Subcutaneous abdominal adipose tissue (tissue), 5 donors: ENCODE measurements at regions not wholly inside any gene's neighbourhood (a gene's known extent, or its start where the extent isn't known, plus 50 kb on each side); places are given as distances from the start of the nearest gene placed in this dataset.
"Not testable (repeated sequence)": the region's sequence is repeated elsewhere in the genome, so short reads cannot be mapped to it uniquely, and the experiment has no call there.

Experiments used
- H3K27ac ChIP-seq: one replicate; pipeline ENCODE4 v1.7.0; 2013; ENCODE audit warnings: low read depth, mild to moderate bottlenecking, inconsistent platforms, low read length, moderate library complexity
- H3K27me3 ChIP-seq, 5 donors: one replicate each; pipeline ENCODE4 v1.7.0; 2013; ENCODE audit warnings: low read length in 5 of 5, inconsistent platforms in 1 of 5; ENCODE audit not compliant: control insufficient read depth in 5 of 5, insufficient read depth in 4 of 5
- H3K36me3 ChIP-seq, 5 donors: one replicate each; pipeline ENCODE4 v1.7.0; 2013; ENCODE audit warnings: low read length in 5 of 5; ENCODE audit not compliant: control insufficient read depth in 5 of 5, insufficient read depth in 5 of 5
- H3K4me1 ChIP-seq, 5 donors: one replicate each; pipeline ENCODE4 v1.7.0; 2013; ENCODE audit warnings: low read length in 5 of 5, mild to moderate bottlenecking in 3 of 5, moderate library complexity in 1 of 5; ENCODE audit not compliant: control insufficient read depth in 5 of 5, insufficient read depth in 5 of 5
- H3K4me3 ChIP-seq, 5 donors: one replicate each; pipeline ENCODE4 v1.7.0; 2013; ENCODE audit warnings: low read length in 5 of 5, low read depth in 1 of 5
- H3K9ac ChIP-seq, 5 donors: one replicate each; pipeline ENCODE4 v1.7.0; 2013; ENCODE audit warnings: low read length in 5 of 5, mild to moderate bottlenecking in 4 of 5, moderate library complexity in 3 of 5
- H3K9me3 ChIP-seq, 5 donors: one replicate each; pipeline ENCODE4 v1.7.0; 2013; ENCODE audit warnings: low read length in 5 of 5; ENCODE audit not compliant: control insufficient read depth in 5 of 5
- donor health status: healthy.
- donor health status: healthy.
- donor health status: healthy.
- donor health status: healthy.
- donor health status: healthy.

- not testable (repeated sequence) for H3K36me3 ChIP-seq, H3K27ac ChIP-seq, H3K4me3 ChIP-seq, H3K9me3 ChIP-seq, H3K27me3 ChIP-seq, H3K9ac ChIP-seq
- peaks cover 4 to 16% (median 14%) of the 10 kb centered on the region in 5 donors for H3K4me1 ChIP-seq
Observed at GRCh38 chr6:119829499-119829898, 479.9 kb upstream of the MAN1A1 start.

- peaks cover 4 to 16% (median 14%) of the 10 kb centered on the region in 5 donors for H3K4me1 ChIP-seq
- no peak overlapping the region for H3K27ac ChIP-seq
- no peaks in the 10 kb centered on the region for H3K36me3 ChIP-seq
Observed at GRCh38 chr6:119829006-119829405, 479.4 kb upstream of the MAN1A1 start.

GRCh38 chr6:119821380-119821779 is 471.8 kb upstream of the MAN1A1 start:
- Histone ChIP-seq H3K27me3 (no peaks in the 10 kb centered on the region), H3K36me3 (no peaks in the 10 kb centered on the region), H3K4me3 (no peak overlapping the region), H3K4me1 (no peaks in the 10 kb centered on the region), H3K27ac (no peak overlapping the region), H3K9me3 (no peaks in the 10 kb centered on the region), H3K9ac (no peak overlapping the region)

More at GRCh38 chr6:119829006-119829405, 479.4 kb upstream of the MAN1A1 start:
- Histone ChIP-seq H3K27me3 (no peaks in the 10 kb centered on the region), H3K9ac (no peak overlapping the region), H3K4me3 (no peak overlapping the region), H3K9me3 (peaks cover 0 to 4% (median 0%) of the 10 kb centered on the region in 5 donors)

- no peak overlapping the region for H3K27ac ChIP-seq
- H3K9me3 ChIP-seq: no peaks in the 10 kb centered on the region
- no peaks in the 10 kb centered on the region for H3K4me1 ChIP-seq
- no peaks in the 10 kb centered on the region for H3K36me3 ChIP-seq
- H3K4me3 ChIP-seq: no peak overlapping the region
- no peak overlapping the region for H3K9ac ChIP-seq
- no peaks in the 10 kb centered on the region for H3K27me3 ChIP-seq
Observed at GRCh38 chr6:119818876-119819275, 469.3 kb upstream of the MAN1A1 start.

GRCh38 chr6:119814609-119815400 is 465.2 kb upstream of the MAN1A1 start:
- Histone ChIP-seq H3K36me3 (peaks cover 0 to 3% (median 0%) of the 10 kb centered on the region in 5 donors), H3K9ac (no peak overlapping the region), H3K27ac (no peak overlapping the region), H3K9me3 (no peaks in the 10 kb centered on the region), H3K27me3 (no peaks in the 10 kb centered on the region), H3K4me1 (no peaks in the 10 kb centered on the region), H3K4me3 (no peak overlapping the region)

- Histone ChIP-seq H3K9me3 (no peaks in the 10 kb centered on the region), H3K4me1 (no peaks in the 10 kb centered on the region), H3K27me3 (no peaks in the 10 kb centered on the region), H3K36me3 (no peaks in the 10 kb centered on the region), H3K4me3 (no peak overlapping the region), H3K9ac (no peak overlapping the region), H3K27ac (no peak overlapping the region)
Observed at GRCh38 chr6:119802464-119802863, 452.9 kb upstream of the MAN1A1 start.

GRCh38 chr6:119801056-119801455 is 451.5 kb upstream of the MAN1A1 start:
- no peak overlapping the region for H3K9ac ChIP-seq

GRCh38 chr6:119800526-119800925 is 451.0 kb upstream of the MAN1A1 start:
- H3K27me3 ChIP-seq: no peaks in the 10 kb centered on the region
- H3K4me1 ChIP-seq: no peaks in the 10 kb centered on the region
- H3K4me3 ChIP-seq: no peak overlapping the region
- H3K36me3 ChIP-seq: no peaks in the 10 kb centered on the region
- no peak overlapping the region for H3K27ac ChIP-seq
- H3K9me3 ChIP-seq: no peaks in the 10 kb centered on the region
- H3K9ac ChIP-seq: no peak overlapping the region

More at GRCh38 chr6:119801056-119801455, 451.5 kb upstream of the MAN1A1 start:
- Histone ChIP-seq H3K4me1 (no peaks in the 10 kb centered on the region), H3K36me3 (no peaks in the 10 kb centered on the region), H3K9me3 (no peaks in the 10 kb centered on the region), H3K27ac (no peak overlapping the region), H3K27me3 (no peaks in the 10 kb centered on the region), H3K4me3 (no peak overlapping the region)

GRCh38 chr6:119799596-119800509 is 450.3 kb upstream of the MAN1A1 start:
- H3K27ac ChIP-seq: no peak overlapping the region

GRCh38 chr6:119791736-119792135 is 442.2 kb upstream of the MAN1A1 start:
- Histone ChIP-seq H3K9me3 (no peaks in the 10 kb centered on the region), H3K36me3 (no peaks in the 10 kb centered on the region), H3K4me3 (no peak overlapping the region), H3K27me3 (no peaks in the 10 kb centered on the region), H3K4me1 (no peaks in the 10 kb centered on the region), H3K27ac (no peak overlapping the region), H3K9ac (no peak overlapping the region)

More at GRCh38 chr6:119799596-119800509, 450.3 kb upstream of the MAN1A1 start:
- Histone ChIP-seq H3K36me3 (no peaks in the 10 kb centered on the region), H3K4me1 (no peaks in the 10 kb centered on the region), H3K9me3 (no peaks in the 10 kb centered on the region), H3K27me3 (no peaks in the 10 kb centered on the region), H3K9ac (no peak overlapping the region), H3K4me3 (no peak overlapping the region)
